Breast epithelium (tissue), 4 donors: ENCODE measurements at regions not wholly inside any gene's neighbourhood (a gene's known extent, or its start where the extent isn't known, plus 50 kb on each side); places are given as distances from the start of the nearest gene placed in this dataset.

Experiments
- DNase-seq, 2 donors: peaks; one replicate each; pipeline ENCODE4 v3.0.0-alpha.2; 2019; ENCODE audit warnings: low spot score in 2 of 2
- H3K27ac ChIP-seq, 2 donors: fragments of 200-600 bp; sonication (generic) in 1 of 2; one replicate each; pipeline ENCODE4 v1.5.1; 2016 to 2019; ENCODE audit warnings: mild to moderate bottlenecking in 1 of 2
- H3K27me3 ChIP-seq, 2 donors: fragments of 200-600 bp; sonication (generic) in 1 of 2; one replicate each; pipeline versions ENCODE4 v1.5.1 to v1.6.0; 2017 to 2019; ENCODE audit warnings: control low read depth in 1 of 2, mild to moderate bottlenecking in 1 of 2
- H3K36me3 ChIP-seq: fragments of 200-600 bp; one replicate; pipeline ENCODE4 v1.5.1; 2019
- H3K4me1 ChIP-seq, 2 donors: fragments of 200-600 bp; sonication (generic); one replicate each; pipeline ENCODE4 v1.5.1; 2016 to 2019; ENCODE audit warnings: control low read depth in 1 of 2
- H3K4me3 ChIP-seq, 3 donors: fragments of 200-600 bp; sonication (generic); 1 replicate in 2 of 3; 2 replicates in 1 of 3; pipeline ENCODE4 v1.5.1; 2016 to 2019; ENCODE audit warnings: mild to moderate bottlenecking in 3 of 3, moderate library complexity in 2 of 3
- H3K9me3 ChIP-seq, 2 donors: fragments of 200-600 bp; sonication (generic) in 1 of 2; one replicate each; pipeline ENCODE4 v1.5.1; 2016 to 2019; ENCODE audit warnings: control low read depth in 1 of 2
- POLR2A ChIP-seq: fragments of 450-650 bp; IDR thresholded peaks from one replicate; pipeline ENCODE4 v1.6.1; 2016; ENCODE audit warnings: antibody characterized with exemption, mild to moderate bottlenecking, moderate library complexity
- POLR2AphosphoS5 ChIP-seq, 3 donors: sonication (generic); formaldehyde crosslinking; IDR thresholded peaks; one replicate each; pipeline ENCODE4 v1.6.1; 2017; ENCODE audit warnings: antibody characterized with exemption in 3 of 3
- intact Hi-C: fragments of 100-400 bp; cut with DNase I; formaldehyde crosslinking; loops from one replicate; pipeline ENCODE4 v1.15.1; 2023; ENCODE audit warnings: low total_unique reads
- TF ChIP-seq, protein P1 (sequence below), 3 donors: fragments of 450-650 bp; IDR thresholded peaks; one replicate each; pipeline ENCODE4 v1.5.1; 2016 to 2017; ENCODE audit warnings: antibody characterized with exemption in 3 of 3, mild to moderate bottlenecking in 3 of 3, moderate library complexity in 3 of 3

DNA sequence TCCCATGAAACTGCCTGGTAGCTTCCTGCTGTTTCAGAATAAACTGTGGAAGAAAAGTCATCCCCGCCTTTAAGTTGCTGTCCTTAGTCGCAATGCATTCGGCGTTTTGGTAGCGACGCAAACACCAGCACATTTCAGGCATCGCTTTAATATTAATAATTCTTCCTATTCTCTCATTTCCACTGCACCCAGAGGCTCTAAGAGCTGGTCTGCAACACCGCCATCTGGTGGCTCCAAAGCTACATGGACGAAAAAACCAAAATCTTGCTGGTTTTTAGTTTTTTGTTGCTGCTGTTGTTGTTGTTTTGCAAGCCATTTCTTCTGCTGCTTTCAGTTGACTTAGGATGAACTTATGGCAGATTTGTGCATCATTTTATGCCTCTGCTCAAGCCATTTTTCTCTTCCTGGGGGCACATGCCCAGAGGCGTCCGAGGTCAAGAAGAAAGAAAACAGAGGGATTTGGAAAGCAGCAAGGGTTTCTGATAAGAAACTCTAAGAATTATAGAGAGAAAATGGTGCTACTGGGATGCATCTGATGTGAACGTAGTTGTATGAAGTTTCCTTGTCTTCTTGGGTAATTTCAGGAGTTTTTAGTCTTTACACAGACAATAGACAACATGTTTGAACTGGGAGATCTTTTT is 345.4 kb upstream of the KIRREL3 start:
- Histone ChIP-seq H3K4me3 (no peak overlapping the region), H3K27me3 (no peaks in the 10 kb centered on the region), H3K36me3 (no peaks in the 10 kb centered on the region), H3K4me1 (no peaks in the 10 kb centered on the region), H3K27ac (no peak overlapping the region), H3K9me3 (no peaks in the 10 kb centered on the region)
- no peak for TF ChIP-seq POLR2A
- TF ChIP-seq, protein P1, sequence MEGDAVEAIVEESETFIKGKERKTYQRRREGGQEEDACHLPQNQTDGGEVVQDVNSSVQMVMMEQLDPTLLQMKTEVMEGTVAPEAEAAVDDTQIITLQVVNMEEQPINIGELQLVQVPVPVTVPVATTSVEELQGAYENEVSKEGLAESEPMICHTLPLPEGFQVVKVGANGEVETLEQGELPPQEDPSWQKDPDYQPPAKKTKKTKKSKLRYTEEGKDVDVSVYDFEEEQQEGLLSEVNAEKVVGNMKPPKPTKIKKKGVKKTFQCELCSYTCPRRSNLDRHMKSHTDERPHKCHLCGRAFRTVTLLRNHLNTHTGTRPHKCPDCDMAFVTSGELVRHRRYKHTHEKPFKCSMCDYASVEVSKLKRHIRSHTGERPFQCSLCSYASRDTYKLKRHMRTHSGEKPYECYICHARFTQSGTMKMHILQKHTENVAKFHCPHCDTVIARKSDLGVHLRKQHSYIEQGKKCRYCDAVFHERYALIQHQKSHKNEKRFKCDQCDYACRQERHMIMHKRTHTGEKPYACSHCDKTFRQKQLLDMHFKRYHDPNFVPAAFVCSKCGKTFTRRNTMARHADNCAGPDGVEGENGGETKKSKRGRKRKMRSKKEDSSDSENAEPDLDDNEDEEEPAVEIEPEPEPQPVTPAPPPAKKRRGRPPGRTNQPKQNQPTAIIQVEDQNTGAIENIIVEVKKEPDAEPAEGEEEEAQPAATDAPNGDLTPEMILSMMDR (IDR thresholded peaks at IDR 0.05), result peak in 2 of 3 donors; percentile 36 to 41
- intact Hi-C loops, result no loop called here
- no peak for DNase-seq

DNA sequence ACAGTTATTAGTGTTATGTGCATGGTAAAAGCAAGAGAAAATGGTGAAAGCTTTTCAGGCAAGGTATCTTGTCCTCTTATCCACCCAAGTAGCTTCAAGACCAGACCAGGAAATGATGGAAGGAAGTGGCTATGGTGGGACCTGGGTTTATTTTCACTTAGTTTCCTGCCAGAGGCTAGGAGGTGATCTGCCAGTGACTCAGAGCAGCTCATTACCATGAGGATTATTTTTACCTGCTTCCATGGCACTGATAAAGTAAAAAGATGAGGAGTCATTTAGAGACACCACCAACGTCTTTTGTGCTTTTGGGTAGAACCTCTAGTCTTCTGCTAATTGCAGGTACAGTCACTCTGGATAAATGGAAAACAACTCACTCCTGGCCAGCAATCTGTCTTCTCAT is 339.9 kb upstream of the KIRREL3 start:
- intact Hi-C loops, result no loop called here
- no peaks in the 10 kb centered on the region for H3K36me3 ChIP-seq
- H3K4me3 ChIP-seq, result no peak overlapping the region
- H3K27ac ChIP-seq, result no peak overlapping the region
- no peaks in the 10 kb centered on the region for H3K27me3 ChIP-seq
- no peaks in the 10 kb centered on the region for H3K4me1 ChIP-seq
- TF ChIP-seq POLR2AphosphoS5 (IDR thresholded peaks at IDR 0.05) (no peak), POLR2A (no peak)
- TF ChIP-seq, protein P1 (IDR thresholded peaks at IDR 0.05), result no peak
- DNase-seq, result no peak
- H3K9me3 ChIP-seq, result no peaks in the 10 kb centered on the region

DNA sequence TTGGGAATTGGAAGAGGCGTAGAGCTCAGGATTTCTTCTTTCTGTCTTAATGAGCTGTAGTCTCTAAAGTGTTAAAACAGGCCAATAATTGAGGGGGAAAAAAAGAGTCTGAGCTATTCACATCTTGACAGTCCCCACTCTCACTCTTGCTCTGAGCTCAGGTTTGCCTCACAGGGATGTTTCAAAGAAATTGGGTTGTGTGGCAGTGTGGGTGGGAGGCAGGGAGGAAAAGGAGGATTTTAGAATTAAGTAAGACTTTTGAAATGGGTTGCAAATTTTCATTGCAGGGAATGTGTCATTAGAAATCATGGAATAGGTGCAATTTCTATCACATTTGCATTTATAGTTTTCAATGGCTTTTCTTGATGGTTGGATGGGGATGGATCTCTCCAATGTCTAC is 338.8 kb upstream of the KIRREL3 start:
- TF ChIP-seq POLR2A (no peak), POLR2AphosphoS5 (IDR thresholded peaks at IDR 0.05) (no peak)
- TF ChIP-seq, protein P1 (IDR thresholded peaks at IDR 0.05), result no peak

DNA sequence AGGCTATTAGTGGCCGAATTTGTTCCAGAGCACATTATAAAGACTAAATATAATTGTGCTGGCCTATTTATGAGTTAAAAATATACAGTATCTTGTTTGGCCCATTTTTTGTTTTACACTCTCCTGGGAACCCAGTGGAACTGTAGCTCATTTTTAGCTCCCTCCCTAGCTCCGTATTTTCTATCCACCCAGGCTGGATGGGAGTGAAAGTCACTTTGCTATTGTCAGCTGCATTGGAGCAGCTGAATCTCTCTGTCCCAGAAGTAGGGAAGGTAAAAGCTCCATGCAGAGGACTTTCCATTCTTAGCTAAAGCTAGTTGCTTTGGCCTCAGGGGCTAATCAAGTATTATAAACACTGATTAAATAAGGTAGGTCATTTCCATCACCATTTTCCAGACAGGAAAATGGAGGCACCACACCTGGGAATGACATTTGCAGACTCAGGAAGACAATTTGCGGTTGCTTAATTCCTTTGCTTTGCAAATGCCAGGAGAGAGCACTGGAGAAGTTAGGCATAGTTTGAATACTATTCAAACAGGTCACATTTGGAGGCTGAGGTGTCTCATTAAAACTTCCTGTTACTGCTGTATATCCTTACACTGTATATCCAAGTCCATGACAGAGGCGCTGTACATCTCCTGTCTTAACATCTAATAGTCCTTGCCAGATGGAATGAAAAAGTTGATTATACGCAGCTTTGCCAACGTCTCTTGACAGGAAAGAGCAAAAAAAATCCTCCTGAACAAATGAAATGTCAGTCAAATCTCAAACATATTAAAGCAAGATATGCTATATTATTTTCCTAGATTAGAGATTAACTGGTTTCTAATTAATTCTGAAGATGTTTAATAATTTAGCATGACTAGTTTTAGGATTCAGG is 338.1 kb upstream of the KIRREL3 start:
- Histone ChIP-seq H3K36me3 (no peaks in the 10 kb centered on the region), H3K27ac (no peak overlapping the region), H3K4me1 (no peaks in the 10 kb centered on the region), H3K9me3 (no peaks in the 10 kb centered on the region), H3K27me3 (no peaks in the 10 kb centered on the region), H3K4me3 (no peak overlapping the region)
- intact Hi-C loops, result no loop called here
- no peak for DNase-seq
- TF ChIP-seq POLR2A, result no peak
- TF ChIP-seq, protein P1 (IDR thresholded peaks at IDR 0.05), result no peak
- TF ChIP-seq POLR2AphosphoS5 (IDR thresholded peaks at IDR 0.05), result no peak

More for the DNA sequence above, 338.8 kb upstream of the KIRREL3 start:
- H3K36me3 ChIP-seq, result no peaks in the 10 kb centered on the region
- H3K4me1 ChIP-seq, result no peaks in the 10 kb centered on the region
- H3K27ac ChIP-seq, result no peak overlapping the region
- no peak overlapping the region for H3K4me3 ChIP-seq
- no peaks in the 10 kb centered on the region for H3K9me3 ChIP-seq
- intact Hi-C loops, result no loop called here
- H3K27me3 ChIP-seq, result no peaks in the 10 kb centered on the region
- no peak for DNase-seq

DNA sequence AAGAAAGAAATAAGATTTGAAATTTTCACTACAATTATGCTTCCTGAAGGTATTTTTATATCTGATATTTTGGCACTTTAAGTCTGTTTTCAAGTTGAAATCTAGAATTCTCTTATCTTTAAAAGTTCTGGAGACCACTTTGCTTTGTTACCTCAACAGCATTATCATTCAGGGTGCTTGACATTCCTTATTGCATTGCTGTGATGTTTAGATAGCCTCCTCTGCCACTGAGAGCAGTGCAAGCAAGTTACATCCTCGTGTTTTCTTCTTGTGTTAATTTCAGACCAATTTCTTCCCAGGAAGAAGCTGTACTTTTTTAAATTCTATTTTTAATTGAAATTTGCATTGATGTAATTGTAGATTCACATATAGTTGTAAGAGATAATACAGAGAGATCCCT is 333.9 kb upstream of the KIRREL3 start:
- Histone ChIP-seq H3K9me3 (no peaks in the 10 kb centered on the region), H3K4me3 (no peak overlapping the region), H3K27me3 (no peaks in the 10 kb centered on the region), H3K36me3 (no peaks in the 10 kb centered on the region), H3K4me1 (no peaks in the 10 kb centered on the region), H3K27ac (no peak overlapping the region)
- intact Hi-C loops, result no loop called here
- DNase-seq, result no peak
- TF ChIP-seq, protein P1 (IDR thresholded peaks at IDR 0.05), result no peak
- TF ChIP-seq POLR2A (no peak), POLR2AphosphoS5 (IDR thresholded peaks at IDR 0.05) (no peak)
